ENCODE measurements at regions not wholly inside any gene's neighbourhood (a gene's known extent, or its start where the extent isn't known, plus 50 kb on each side); places are given as distances from the start of the nearest gene placed in this dataset.

DNA sequence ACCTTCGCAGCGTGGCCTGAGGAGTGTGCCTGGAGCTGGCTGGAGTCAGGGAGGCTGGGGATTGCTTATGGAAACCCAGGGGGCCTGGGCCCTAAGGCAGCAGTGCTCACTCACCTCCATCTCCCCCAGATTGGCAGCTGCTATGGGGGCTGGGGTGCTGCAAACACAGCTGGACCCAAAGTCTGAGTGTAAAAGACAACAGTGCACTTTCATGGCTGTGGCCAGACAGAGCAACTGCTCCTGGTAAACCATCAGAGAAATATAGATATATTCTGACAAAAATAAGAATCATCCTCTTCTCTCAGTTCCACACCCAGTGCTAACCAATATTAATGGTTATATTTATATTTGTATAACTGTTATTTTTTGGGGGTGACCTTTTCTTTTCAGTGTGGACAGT, 123.9 kb downstream of the TENT4A start:
- WGBS, 3 donors = 40 to 95% (median 65%) methylated on average over 2 of the region's 2 CpGs
- DNase-seq = no peak
- H3K4me1 ChIP-seq = peaks cover 16% of the 10 kb centered on the region
- H3K27me3 ChIP-seq (ENCODE audit: insufficient read depth in 3 of 3, low read length in 2 of 3) = no peaks in the 10 kb centered on the region
- ATAC-seq = no peak
- no peak overlapping the region for H3K4me3 ChIP-seq
- intact Hi-C loops (cut with DNase I) = loop anchor here (5.0 to 10.0 kb wide), 3 partner anchors 70 to 202 kb away; partner anchors contain the start of genes NSUN2 (in 1 of the 2) and SRD5A1 (in 1 of the 2)
- no peak overlapping the region for H3K27ac ChIP-seq
- TF ChIP-seq, protein P1, sequence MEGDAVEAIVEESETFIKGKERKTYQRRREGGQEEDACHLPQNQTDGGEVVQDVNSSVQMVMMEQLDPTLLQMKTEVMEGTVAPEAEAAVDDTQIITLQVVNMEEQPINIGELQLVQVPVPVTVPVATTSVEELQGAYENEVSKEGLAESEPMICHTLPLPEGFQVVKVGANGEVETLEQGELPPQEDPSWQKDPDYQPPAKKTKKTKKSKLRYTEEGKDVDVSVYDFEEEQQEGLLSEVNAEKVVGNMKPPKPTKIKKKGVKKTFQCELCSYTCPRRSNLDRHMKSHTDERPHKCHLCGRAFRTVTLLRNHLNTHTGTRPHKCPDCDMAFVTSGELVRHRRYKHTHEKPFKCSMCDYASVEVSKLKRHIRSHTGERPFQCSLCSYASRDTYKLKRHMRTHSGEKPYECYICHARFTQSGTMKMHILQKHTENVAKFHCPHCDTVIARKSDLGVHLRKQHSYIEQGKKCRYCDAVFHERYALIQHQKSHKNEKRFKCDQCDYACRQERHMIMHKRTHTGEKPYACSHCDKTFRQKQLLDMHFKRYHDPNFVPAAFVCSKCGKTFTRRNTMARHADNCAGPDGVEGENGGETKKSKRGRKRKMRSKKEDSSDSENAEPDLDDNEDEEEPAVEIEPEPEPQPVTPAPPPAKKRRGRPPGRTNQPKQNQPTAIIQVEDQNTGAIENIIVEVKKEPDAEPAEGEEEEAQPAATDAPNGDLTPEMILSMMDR (IDR thresholded peaks at IDR 0.05) = no peak
- H3K36me3 ChIP-seq (ENCODE audit: insufficient read depth in 1 of 2, low read depth in 1 of 2) = no peaks in the 10 kb centered on the region
- no peaks in the 10 kb centered on the region for H3K9me3 ChIP-seq

DNA sequence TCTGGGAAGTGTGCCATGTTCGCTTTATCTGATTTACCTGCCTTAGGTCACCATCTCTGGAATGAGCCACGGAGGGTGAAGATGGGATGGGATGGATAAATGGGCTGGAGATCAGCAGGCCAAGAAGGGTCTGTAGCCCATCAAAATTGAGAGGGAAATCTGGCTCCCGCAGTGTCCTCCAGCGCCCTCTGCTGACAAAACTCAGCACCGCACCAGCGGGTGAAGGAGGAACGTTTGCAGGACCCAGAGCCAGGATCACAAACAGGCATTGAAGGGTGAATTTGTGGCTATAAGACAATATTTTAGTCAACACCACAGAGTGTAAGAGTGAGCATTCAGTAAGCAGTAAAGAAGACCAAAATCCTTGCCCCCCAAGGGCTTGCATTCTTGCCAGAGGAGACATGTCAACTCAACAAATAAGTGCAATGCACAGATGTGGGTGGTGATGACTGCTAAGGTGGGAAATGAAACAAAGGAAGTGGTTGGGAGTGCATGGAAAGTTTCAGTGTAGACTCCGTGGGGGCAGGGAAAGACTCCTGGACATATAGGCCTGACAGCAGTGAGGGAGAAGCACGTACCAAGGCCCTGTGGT, 124.4 kb downstream of the TENT4A start:
- H3K4me1 ChIP-seq = peaks cover 11% of the 10 kb centered on the region
- no peak overlapping the region for H3K4me3 ChIP-seq
- H3K9me3 ChIP-seq = no peaks in the 10 kb centered on the region
- TF ChIP-seq, protein P1 (IDR thresholded peaks at IDR 0.05) = peak; percentile 40
- H3K27ac ChIP-seq = no peak overlapping the region
- H3K27me3 ChIP-seq (ENCODE audit: insufficient read depth in 3 of 3, low read length in 2 of 3) = no peaks in the 10 kb centered on the region
- intact Hi-C loops (cut with DNase I) = loop anchor here (5.0 to 10.0 kb wide), 3 partner anchors 70 to 203 kb away; partner anchors contain the start of genes NSUN2 (in 1 of the 2) and SRD5A1 (in 1 of the 2)
- WGBS, 3 donors = 55 to 58% (median 57%) methylated on average over 9 of the region's 9 CpGs
- ATAC-seq (no peak), DNase-seq (no peak)
- H3K36me3 ChIP-seq (ENCODE audit: insufficient read depth in 1 of 2, low read depth in 1 of 2) = no peaks in the 10 kb centered on the region

DNA sequence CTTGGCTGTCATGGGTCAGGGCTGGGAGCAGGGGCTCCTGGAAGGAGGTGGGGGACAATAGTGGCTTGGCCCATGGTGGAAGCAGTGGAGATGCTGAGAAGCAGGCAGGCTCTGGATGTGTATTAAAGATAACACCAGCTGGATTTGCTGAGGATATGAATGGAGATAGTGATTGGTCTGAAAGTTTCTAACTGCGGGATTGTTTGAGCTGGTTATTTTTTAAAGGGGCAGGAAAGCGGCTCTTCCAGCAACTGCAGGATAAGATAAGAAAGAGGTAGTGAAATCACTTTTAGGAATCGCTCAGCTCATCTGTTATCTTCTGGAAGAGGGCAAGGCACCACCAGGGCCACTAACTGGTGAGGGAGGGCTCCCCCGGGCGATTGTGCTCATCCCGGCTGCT, 125.5 kb downstream of the TENT4A start:
- Histone ChIP-seq H3K36me3 (ENCODE audit: insufficient read depth in 1 of 2, low read depth in 1 of 2) (no peaks in the 10 kb centered on the region), H3K27me3 (ENCODE audit: insufficient read depth in 3 of 3, low read length in 2 of 3) (no peaks in the 10 kb centered on the region), H3K9me3 (no peaks in the 10 kb centered on the region), H3K27ac (no peak overlapping the region), H3K4me1 (peaks cover 3% of the 10 kb centered on the region), H3K4me3 (no peak overlapping the region)
- intact Hi-C loops (cut with DNase I) = loop anchor here (5.0 to 10.0 kb wide), 3 partner anchors 71 to 204 kb away; partner anchors contain the start of genes NSUN2 (in 1 of the 2) and SRD5A1 (in 1 of the 2)
- ATAC-seq = no peak
- 67 to 75% (median 74%) methylated on average over 6 of the region's 6 CpGs for WGBS, 3 donors
- TF ChIP-seq, protein P1 (IDR thresholded peaks at IDR 0.05) = no peak
- no peak for DNase-seq

DNA sequence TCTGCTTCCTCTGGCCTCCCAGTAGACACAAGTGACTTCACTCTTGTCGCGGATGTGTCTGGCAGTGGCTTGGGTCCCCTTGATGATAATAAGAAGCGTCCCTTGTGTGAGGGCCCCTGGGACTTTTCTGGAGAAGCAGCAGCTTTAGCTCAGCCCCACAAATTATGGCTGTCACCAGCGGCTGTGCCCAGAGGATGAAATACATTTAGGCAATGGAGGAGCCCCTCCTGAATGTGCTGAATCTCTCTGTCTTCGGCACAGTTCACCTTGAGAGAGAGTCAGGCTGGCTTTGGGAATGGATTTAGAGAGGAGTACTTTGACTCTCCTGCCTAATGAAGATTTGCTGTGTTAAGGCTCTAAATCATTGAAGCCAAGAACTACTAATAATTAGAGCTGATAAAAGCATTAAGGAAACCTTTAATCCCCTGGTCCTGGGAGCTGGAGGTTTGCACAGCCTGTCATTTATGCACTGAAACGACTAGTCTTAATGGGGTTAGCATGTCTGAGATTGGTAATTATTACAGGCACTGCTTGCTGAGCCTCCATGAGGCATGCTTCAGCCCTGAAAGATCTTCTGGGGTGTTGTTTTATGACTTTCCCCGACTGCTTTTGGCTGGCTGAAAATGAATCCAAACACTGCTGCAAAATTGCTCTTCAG, 127.0 kb downstream of the TENT4A start:
- H3K36me3 ChIP-seq (ENCODE audit: insufficient read depth in 1 of 2, low read depth in 1 of 2) = no peaks in the 10 kb centered on the region
- ATAC-seq = no peak
- intact Hi-C loops (cut with DNase I) = no loop called here
- 45 to 56% (median 52%) methylated on average over 7 of the region's 7 CpGs for WGBS, 3 donors
- TF ChIP-seq, protein P1 (IDR thresholded peaks at IDR 0.05) = no peak
- H3K9me3 ChIP-seq = no peaks in the 10 kb centered on the region
- H3K27ac ChIP-seq = no peak overlapping the region
- H3K4me3 ChIP-seq = no peak overlapping the region
- no peaks in the 10 kb centered on the region for H3K27me3 ChIP-seq (ENCODE audit: insufficient read depth in 3 of 3, low read length in 2 of 3)
- DNase-seq = no peak
- no peaks in the 10 kb centered on the region for H3K4me1 ChIP-seq

All from psoas muscle (tissue), 7 donors.